IPS DF 4.7 (cell line): ENCODE measurements at regions not wholly inside any gene's neighbourhood (a gene's known extent, or its start where the extent isn't known, plus 50 kb on each side); places are given as distances from the start of the nearest gene placed in this dataset.

Experiments used
- DNase-seq: peaks from one replicate; pipeline ENCODE4 v3.0.0-alpha.2; 2013; ENCODE audit warnings: low spot score; ENCODE audit errors: extremely low read depth

DNA sequence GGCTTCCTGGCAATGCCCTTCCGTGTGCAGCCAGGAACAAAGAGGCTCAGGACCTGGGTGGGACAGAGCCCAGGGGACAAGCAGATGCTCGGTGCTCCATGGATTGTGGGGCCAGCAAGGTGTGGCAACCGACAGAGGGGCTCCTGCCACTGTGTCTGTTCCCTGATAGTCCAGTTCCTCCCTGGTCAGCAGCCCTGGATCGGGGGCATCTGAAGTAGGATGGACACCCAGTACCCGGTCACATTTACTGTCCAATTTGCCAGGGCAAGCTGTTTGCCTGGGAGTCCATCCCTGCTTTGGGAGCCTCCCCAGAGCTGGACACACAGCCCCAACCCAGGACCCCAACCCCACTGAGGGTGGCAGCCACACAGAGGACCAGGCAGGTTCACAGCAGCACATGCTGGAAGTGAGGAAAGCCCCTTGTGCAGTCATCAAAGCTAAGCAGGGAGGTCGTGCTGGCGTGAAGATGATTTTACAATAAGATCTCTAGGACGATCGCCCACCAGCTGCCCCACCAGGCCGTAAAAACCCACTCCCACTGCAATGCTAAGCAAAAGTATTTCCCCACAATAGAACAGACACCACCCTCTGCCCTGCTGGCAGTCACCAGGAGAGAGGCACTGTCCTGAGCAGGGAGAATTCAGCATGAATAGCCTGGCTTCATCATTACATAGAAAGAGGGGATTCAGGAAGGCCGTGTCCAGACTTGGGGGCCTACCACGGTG, 141.7 kb downstream of the NDUFA10 start:
- DNase-seq: no peak

GRCh38 chr2:239882781-239883180, 142.4 kb downstream of the NDUFA10 start:
- no peak for DNase-seq

- peak; percentile 44 for DNase-seq
Measured at GRCh38 chr2:239882331-239882732, 142.8 kb downstream of the NDUFA10 start.

GRCh38 chr2:239881561-239882320, 143.4 kb downstream of the NDUFA10 start:
- DNase-seq: no peak

GRCh38 chr2:239881031-239881471, 144.1 kb downstream of the NDUFA10 start:
- no peak for DNase-seq

DNA sequence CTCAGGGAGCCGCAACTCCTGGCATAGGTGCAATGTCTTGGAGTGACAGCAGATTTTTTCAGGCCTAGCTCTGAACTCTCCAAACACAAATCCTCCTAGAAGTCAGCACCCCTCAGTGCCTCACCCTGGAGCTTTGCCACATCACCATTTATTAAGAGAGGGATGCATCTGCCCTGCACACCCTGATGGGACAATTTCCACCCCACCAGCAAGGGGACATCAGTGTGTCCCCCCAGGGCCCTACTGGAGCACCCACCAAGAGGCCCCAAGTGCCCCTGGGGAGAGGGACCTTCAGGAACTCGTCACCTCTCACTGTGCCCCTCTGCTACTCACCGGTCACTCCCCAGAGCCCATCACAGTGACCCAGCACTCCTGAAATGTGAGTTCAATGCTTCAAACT, 144.7 kb downstream of the NDUFA10 start:
- DNase-seq: no peak

DNA sequence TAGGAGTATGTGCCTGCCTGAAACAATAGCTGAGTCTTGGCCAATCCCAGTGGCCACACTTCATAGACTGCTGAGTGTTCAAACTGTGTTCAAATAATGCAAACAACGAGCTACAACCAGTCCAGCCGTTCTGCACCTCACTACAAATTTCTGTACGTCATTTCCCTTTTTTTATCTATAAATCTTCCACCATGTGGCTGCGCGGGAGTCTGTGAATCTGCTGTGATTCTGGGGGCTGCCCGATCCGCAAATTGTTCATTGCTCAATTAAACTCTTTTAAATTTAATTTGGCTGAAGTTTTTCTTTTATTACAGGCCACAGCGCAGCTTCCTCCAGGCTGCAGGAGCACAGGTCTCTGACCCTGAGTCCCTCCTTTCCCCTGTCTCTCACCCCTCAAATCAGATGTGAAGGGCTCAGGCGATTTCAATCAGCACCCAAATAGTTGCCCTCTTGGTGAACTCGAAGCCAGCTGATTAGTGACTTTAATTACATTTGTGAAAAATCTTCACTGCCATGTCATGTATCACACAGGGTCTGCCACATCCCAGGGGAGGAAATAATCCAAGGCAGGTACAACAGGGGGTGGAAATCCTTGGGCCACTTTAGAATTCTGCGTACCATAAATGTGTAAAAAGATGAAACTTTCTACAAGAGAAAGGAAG, 145.6 kb downstream of the NDUFA10 start:
- no peak for DNase-seq

- no peak for DNase-seq
Measured at GRCh38 chr2:239878686-239879085, 146.5 kb downstream of the NDUFA10 start.

- DNase-seq: no peak
Measured at GRCh38 chr2:239876948-239877289, 148.2 kb downstream of the NDUFA10 start.

- DNase-seq: no peak
Measured at GRCh38 chr2:239876271-239876947, 148.7 kb downstream of the NDUFA10 start.

DNA sequence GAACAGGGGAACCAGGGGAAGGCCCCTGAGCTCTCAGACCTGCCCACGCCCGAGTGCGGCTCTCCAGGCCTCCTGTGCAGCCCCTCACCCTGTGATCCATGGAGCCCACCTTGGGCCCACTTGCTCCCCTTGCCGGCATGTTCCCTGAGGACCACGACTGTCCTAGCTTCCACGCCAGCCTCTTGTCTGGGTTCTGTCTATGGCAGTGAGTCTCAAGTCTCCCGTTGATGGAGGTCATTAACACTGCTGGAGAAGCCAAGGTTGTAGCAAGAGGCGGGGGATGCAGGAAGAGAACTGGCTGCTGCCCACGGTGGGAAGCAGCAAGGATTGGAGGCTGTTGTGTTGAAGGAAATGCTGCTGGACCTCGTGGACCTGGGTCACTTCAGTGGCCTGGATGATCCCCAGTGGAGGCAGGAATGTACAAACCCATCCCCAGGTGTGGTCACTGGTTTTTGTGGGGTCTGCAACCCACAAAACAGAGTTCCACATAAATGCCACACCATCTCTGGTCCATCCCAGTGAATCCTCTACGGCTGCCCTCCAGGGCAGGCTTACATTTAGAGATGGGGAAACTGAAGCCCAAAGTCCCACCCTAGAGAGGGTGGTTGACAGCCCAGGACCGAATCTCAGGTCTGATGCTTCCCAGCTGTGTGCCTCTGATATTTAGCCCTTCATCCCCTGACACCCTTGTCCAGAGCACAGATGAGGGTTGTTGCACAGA, 150.3 kb downstream of the NDUFA10 start:
- DNase-seq: no peak

DNA sequence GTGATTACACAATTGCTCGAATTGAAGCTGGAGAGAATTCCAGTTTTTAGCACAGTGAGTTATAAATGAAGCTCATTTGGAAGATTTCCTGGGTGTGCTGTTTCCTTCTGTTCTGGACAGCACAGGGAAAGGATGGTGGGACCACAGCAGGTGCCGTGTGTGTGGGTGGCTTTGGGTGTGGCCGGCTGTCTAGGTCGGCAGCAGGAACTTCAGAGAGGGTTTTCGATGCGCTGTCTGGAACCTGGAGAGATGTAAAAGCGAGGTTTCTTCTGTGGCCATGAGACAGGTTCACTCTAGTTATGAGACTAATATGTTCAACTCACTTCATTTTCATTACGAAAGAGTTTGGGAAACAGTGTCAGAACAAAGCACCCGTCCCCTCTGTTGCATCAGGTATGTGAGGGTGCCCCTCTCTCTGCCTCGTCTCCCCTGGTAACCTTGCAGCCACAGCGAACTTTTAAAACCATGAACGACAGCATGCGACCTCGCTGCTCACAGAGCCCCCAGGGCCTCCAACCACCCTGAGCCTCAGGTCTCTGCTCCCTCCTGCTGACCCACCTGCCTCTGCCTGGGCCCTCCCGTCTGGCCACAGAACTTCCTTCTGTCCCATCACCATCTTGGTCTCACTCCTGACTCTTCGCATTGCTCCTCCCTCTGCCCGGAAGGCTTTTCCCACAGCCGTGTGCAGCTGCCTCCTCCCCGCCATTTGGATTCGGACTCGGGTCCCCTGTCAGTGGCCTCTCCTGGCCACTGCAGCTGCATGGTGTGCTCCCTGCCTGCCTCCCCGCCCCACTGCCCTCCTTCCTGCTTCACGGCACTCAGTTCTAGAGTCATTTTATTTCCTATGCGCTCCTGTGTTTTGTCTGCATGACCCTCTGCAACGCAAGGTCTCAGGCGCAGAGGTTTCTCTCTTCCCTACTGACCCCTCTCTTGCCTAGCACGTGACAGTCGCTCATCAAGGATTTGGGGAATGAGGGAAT, 151.2 kb downstream of the NDUFA10 start:
- no peak for DNase-seq

DNA sequence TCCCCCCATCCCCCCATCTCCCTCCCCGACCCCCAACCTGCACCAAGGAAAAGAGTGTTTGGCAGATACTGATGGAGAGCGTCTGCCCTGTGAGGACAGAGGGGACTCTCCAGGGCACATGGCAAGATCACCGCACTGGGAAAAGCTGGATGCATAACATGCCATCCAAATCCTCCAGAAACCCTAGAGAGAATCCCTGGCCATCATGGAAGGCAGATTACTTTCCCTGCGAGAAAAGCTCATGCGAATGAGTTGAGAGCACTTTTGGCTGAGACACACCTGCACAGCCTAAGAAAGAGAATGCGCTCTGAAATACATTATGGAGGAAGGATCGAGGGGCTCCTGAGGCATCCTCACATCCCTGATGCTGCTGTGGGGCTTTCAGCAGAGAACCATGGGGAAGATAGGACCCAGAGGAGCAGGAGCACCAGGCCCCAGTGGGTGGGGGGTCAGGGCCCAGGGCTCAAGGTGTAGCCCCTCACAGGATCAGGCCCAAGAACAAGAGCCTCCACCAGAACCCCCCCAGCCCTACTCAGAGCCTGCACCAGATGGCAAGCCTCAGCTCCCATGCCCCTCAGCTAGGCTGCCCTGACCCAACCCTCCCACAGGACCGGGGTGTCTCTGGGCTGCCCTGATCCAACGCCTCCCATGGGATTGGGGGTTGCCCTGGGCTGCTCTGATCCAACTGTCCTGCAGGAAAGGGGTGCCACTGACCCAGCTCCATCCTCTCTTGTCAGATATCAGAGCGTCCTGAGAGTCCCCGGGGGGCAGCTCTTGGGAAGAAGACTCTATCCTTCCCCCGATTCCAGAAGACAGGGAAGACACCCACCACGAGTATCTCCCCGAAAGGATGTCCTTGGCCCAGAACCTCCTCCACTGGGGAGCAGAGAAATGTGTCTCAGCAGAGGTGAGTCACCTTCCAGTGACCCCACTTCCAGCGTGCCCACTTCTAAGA, 153.4 kb downstream of the NDUFA10 start:
- no peak for DNase-seq

DNA sequence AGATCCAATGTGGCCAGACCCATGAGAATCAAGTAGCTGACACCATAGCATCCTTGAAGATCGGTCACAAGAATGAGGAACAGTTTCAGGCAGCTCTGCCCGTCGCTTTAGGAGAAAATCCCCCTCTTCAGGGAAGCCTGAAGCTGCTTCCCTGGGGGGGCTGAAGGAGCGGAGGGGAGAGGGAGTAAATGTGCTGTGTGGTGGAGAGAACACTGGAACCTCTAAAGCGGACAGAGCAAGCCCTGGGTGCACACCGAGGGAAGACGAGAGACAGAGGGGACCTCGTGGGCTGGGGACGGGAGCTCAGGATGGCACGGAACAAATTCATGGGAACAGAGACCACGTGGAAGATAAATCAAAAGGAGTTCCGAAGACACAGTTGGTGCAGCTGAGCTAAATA, 154.3 kb downstream of the NDUFA10 start:
- no peak for DNase-seq

- no peak for DNase-seq
Measured at GRCh38 chr2:239870276-239870675, 154.9 kb downstream of the NDUFA10 start.

- DNase-seq: no peak
Measured at GRCh38 chr2:239869272-239870155, 155.6 kb downstream of the NDUFA10 start.

DNA sequence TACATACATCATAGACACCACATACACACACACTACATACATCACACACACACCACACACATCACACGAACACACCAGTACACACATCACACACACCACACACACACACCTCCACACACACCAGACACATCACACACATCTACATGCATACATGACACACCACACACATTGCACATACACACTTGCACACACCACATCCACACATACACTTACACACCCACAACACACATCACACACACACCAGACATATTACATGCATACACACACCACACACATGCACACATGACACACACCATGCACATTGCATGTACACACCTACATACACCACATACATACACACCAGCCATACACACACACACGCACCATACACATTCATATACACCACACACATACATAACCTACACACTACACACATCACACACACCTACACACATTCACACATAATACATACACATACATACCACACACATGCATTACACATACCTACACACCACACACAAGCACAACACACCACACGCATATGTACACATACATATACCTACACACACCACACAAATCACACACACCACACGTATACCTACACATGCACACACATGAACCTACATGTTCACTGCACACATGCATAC, 156.5 kb downstream of the NDUFA10 start:
- no peak for DNase-seq
